IMR-90 (cell line): ENCODE measurements at regions not wholly inside any gene's neighbourhood (a gene's known extent, or its start where the extent isn't known, plus 50 kb on each side); places are given as distances from the start of the nearest gene placed in this dataset.

Experiments
- ATAC-seq: fragments of 200-7000 bp; cut with Tn5 transposase; 2 replicates; pipeline ENCODE4 v1.9.1; 2020; ENCODE audit warnings: low read depth, mild to moderate bottlenecking, moderate library complexity
- BruUV-seq: library from RNA; stranded (reverse); fragments of 400-500 nt; replicated peaks from 2 replicates; lab custom pipeline; 2021; lab: Mats Ljungman, UMichigan
- CTCF ChIA-PET: fragments of 300-600 bp; formaldehyde crosslinking; extraction: SDS; loops from one replicate; lab custom pipeline; 2021; ENCODE audit warnings: antibody characterized with exemption; lab: Yijun Ruan, JAX
- POLR2A ChIA-PET: fragments of 300-600 bp; sonication (Branson Sonifier 250); formaldehyde crosslinking; loops from one replicate; lab custom pipeline; 2022; ENCODE audit warnings: antibody characterized with exemption; ENCODE audit not compliant: unreplicated experiment; lab: Charles Lee
- DNase-seq: peaks from one replicate; pipeline ENCODE4 v3.0.0; 2013
- H2AFZ ChIP-seq: replicated peaks from 2 replicates; pipeline ENCODE3; 2013; ENCODE audit warnings: low read length, mild to moderate bottlenecking; ENCODE audit not compliant: poor library complexity
- H2AK5ac ChIP-seq: 2 replicates; pipeline ENCODE4 v1.6.1; 2013; ENCODE audit warnings: low read depth, low read length, inconsistent platforms
- H2AK9ac ChIP-seq: replicated peaks from 2 replicates; pipeline ENCODE3; 2013; ENCODE audit warnings: mild to moderate bottlenecking, low read depth, low read length, moderate library complexity; ENCODE audit not compliant: poor library complexity
- H2BK120ac ChIP-seq: 2 replicates; pipeline ENCODE4 v1.6.1; 2013; ENCODE audit warnings: low read depth, low read length, inconsistent platforms
- H2BK15ac ChIP-seq: 3 replicates; pipeline ENCODE4 v1.6.1; 2013; ENCODE audit warnings: low read depth, low read length, inconsistent platforms
- H2BK20ac ChIP-seq: 2 replicates; pipeline ENCODE4 v1.6.1; 2013; ENCODE audit warnings: low read depth, mild to moderate bottlenecking, inconsistent platforms, low read length, moderate library complexity
- H2BK5ac ChIP-seq: 2 replicates; pipeline ENCODE4 v1.6.1; 2013; ENCODE audit warnings: mild to moderate bottlenecking, low read depth, low read length, inconsistent platforms; ENCODE audit not compliant: poor library complexity, severe bottlenecking
- H3K14ac ChIP-seq: replicated peaks from 2 replicates; pipeline ENCODE4 v1.6.1; 2013; ENCODE audit warnings: low read depth, low read length, inconsistent platforms
- H3K18ac ChIP-seq: 2 replicates; pipeline ENCODE4 v1.6.1; 2013; ENCODE audit warnings: low read depth, low read length, control low read depth
- H3K23ac ChIP-seq: 2 replicates; pipeline ENCODE4 v1.6.1; 2013; ENCODE audit warnings: low read depth, low read length, inconsistent platforms
- H3K27ac ChIP-seq: 2 replicates; pipeline ENCODE4 v1.5.1; 2013; ENCODE audit warnings: mild to moderate bottlenecking, control low read depth, low read length; ENCODE audit not compliant: insufficient read depth
- H3K27me3 ChIP-seq: 2 replicates; pipeline ENCODE4 v1.6.1; 2013; ENCODE audit warnings: low read length; ENCODE audit not compliant: control insufficient read depth, insufficient read depth
- H3K36me3 ChIP-seq: 2 replicates; pipeline ENCODE4 v1.6.1; 2013; ENCODE audit warnings: low read length, mixed read lengths; ENCODE audit not compliant: control insufficient read depth, insufficient read depth
- H3K4ac ChIP-seq: 2 replicates; pipeline ENCODE4 v1.6.1; 2013; ENCODE audit warnings: low read depth, low read length, inconsistent platforms
- H3K4me1 ChIP-seq: 2 replicates; pipeline ENCODE4 v1.6.1; 2013; ENCODE audit warnings: low read length, mixed read lengths; ENCODE audit not compliant: control insufficient read depth, insufficient read depth
- H3K4me2 ChIP-seq: 2 replicates; pipeline ENCODE4 v1.6.1; 2013; ENCODE audit warnings: low read depth, mild to moderate bottlenecking, control low read depth, low read length, moderate library complexity
- H3K4me3 ChIP-seq: 2 replicates; pipeline ENCODE4 v1.5.1; 2013; ENCODE audit warnings: low read depth, mild to moderate bottlenecking, control low read depth, low read length, moderate library complexity; ENCODE audit not compliant: insufficient read depth
- H3K56ac ChIP-seq: 2 replicates; pipeline ENCODE4 v1.6.1; 2013; ENCODE audit warnings: low read length, inconsistent platforms; ENCODE audit not compliant: insufficient read depth; ENCODE audit errors: extremely low read depth
- H3K79me1 ChIP-seq, 2 experiments: 2 replicates each; pipeline ENCODE4 v1.6.1; 2013; ENCODE audit warnings: low read length in 2 of 2, inconsistent platforms in 1 of 2, low read depth in 1 of 2
- H3K9ac ChIP-seq: 2 replicates; pipeline ENCODE4 v1.6.1; 2013; ENCODE audit warnings: low read depth, low read length, control low read depth
- H3K9me1 ChIP-seq: 2 replicates; pipeline ENCODE4 v1.6.1; 2013; ENCODE audit warnings: low read length, inconsistent platforms; ENCODE audit not compliant: insufficient read depth
- H3K9me3 ChIP-seq: 2 replicates; pipeline ENCODE4 v1.6.1; 2013; ENCODE audit warnings: low read length; ENCODE audit not compliant: control insufficient read depth, insufficient read depth
- H4K20me1 ChIP-seq: 2 replicates; pipeline ENCODE4 v1.6.1; 2013; ENCODE audit warnings: low read length, inconsistent platforms; ENCODE audit not compliant: insufficient read depth
- H4K5ac ChIP-seq: 2 replicates; pipeline ENCODE4 v1.6.1; 2013; ENCODE audit warnings: mild to moderate bottlenecking, low read depth, low read length, control low read depth
- H4K8ac ChIP-seq, 2 experiments: 2 replicates each; pipeline ENCODE4 v1.6.1; 2013; ENCODE audit warnings: low read depth in 2 of 2, low read length in 2 of 2, control low read depth in 1 of 2, inconsistent platforms in 1 of 2
- H4K91ac ChIP-seq: 2 replicates; pipeline ENCODE4 v1.6.1; 2013; ENCODE audit warnings: low read depth, low read length, inconsistent platforms; ENCODE audit not compliant: insufficient read depth
- BHLHE40 ChIP-seq: fragments of 150-350 bp; IDR thresholded peaks from 2 replicates; pipeline ENCODE4 v1.6.1; 2016; ENCODE audit warnings: mild to moderate bottlenecking, low read depth, low read length
- CEBPB ChIP-seq: IDR thresholded peaks from 2 replicates; pipeline ENCODE4 v1.6.1; 2012; ENCODE audit warnings: low read depth, low read length, improper control_type of control experiment
- CHD1 ChIP-seq: IDR thresholded peaks from 2 replicates; pipeline ENCODE4 v1.6.1; 2012; ENCODE audit warnings: low read depth, low read length, improper control_type of control experiment
- CTCF ChIP-seq: conservative IDR thresholded peaks from 2 replicates; pipeline ENCODE4 v1.5.1; 2012; ENCODE audit warnings: mild to moderate bottlenecking, low read depth, low read length, improper control_type of control experiment
- MAFK ChIP-seq: IDR thresholded peaks from 2 replicates; pipeline ENCODE4 v1.6.1; 2012; ENCODE audit warnings: low read depth, low read length, improper control_type of control experiment
- MAZ ChIP-seq: IDR thresholded peaks from 2 replicates; pipeline ENCODE4 v1.6.1; 2012; ENCODE audit warnings: low read depth, mild to moderate bottlenecking, low read length, improper control_type of control experiment, moderate library complexity, borderline replicate concordance
- POLR2A ChIP-seq: IDR thresholded peaks from 2 replicates; pipeline ENCODE4 v1.6.1; 2012; ENCODE audit warnings: mild to moderate bottlenecking, low read depth, low read length
- RAD21 ChIP-seq: IDR thresholded peaks from 2 replicates; pipeline ENCODE4 v1.6.1; 2012; ENCODE audit warnings: low read length, improper control_type of control experiment
- RCOR1 ChIP-seq: IDR thresholded peaks from 2 replicates; pipeline ENCODE4 v1.6.1; 2012; ENCODE audit warnings: mild to moderate bottlenecking, low read length, improper control_type of control experiment; ENCODE audit not compliant: insufficient replicate concordance
- RFX5 ChIP-seq: IDR thresholded peaks from 2 replicates; pipeline ENCODE4 v1.8.0; 2012; ENCODE audit warnings: low read depth, mild to moderate bottlenecking, low read length, moderate library complexity
- SMC3 ChIP-seq: fragments of 150-350 bp; IDR thresholded peaks from 2 replicates; pipeline ENCODE4 v1.6.1; 2016; ENCODE audit warnings: low read depth, mild to moderate bottlenecking, antibody characterized with exemption, low read length, moderate library complexity
- WGBS, 2 experiments: methylation state at CpG; one replicate each; pipeline versions ENCODE4 v1.1.5 to v1.1.7; 2013; ENCODE audit warnings: missing lambda C conversion rate in 2 of 2; ENCODE audit not compliant: insufficient read length in 1 of 2; ENCODE audit errors: extremely low coverage in 2 of 2; 5-methylcytosine and 5-hydroxymethylcytosine counted together
- dilution Hi-C: fragments of 300-500 bp; cut with HindIII; formaldehyde crosslinking; loops from one replicate; pipeline ENCODE4 v1.14.3; 2018; ENCODE audit warnings: low sequenced_read_pairs; ENCODE audit not compliant: unreplicated experiment
- in situ Hi-C: fragments of 300-500 bp; cut with MboI; formaldehyde crosslinking; loops from 3 replicates; pipeline ENCODE4 v1.14.3; 2019; ENCODE audit warnings: low sequenced_read_pairs, inconsistent platforms, mixed read lengths
- intact Hi-C: fragments of 100-400 bp; cut with micrococcal nuclease; formaldehyde crosslinking; loops from 2 replicates; pipeline ENCODE4 v1.10.0; 2022
- TF ChIP-seq, protein P1 (sequence below): fragments of 150-350 bp; IDR thresholded peaks from 2 replicates; pipeline ENCODE4 v1.6.1; 2017; ENCODE audit warnings: mild to moderate bottlenecking, antibody characterized with exemption, low read length, low read depth
- TF ChIP-seq, protein P2 (sequence below): fragments of 150-350 bp; IDR thresholded peaks from 2 replicates; pipeline ENCODE4 v1.6.1; 2016; ENCODE audit warnings: low read depth, mild to moderate bottlenecking, low read length, moderate library complexity, borderline replicate concordance

DNA sequence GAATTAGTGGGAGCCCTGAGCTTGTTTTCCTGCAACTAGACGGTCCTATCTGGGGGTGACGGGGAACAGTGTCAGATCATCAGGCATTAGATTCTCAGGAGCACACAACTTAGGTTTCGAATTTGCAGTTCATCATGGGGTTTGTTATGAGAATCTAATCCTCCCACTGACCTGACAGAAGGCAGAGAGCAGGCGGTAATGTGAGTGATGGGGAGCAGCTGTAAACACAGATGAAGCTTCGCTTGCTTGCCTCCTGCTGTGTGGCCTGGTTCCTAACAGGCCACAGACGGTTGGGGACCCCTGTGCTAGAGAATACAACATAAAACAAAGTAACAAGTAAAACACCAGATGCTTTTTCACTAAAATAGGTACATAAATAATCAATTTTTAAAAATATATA, 86.2 kb upstream of the BLTP1 start:
- POLR2A ChIA-PET: no interaction called here
- ATAC-seq: no peak

More for the DNA sequence above, 86.2 kb upstream of the BLTP1 start:
- DNase-seq: no peak
- no peak overlapping the region for H3K56ac ChIP-seq
- H2BK120ac ChIP-seq: no peak overlapping the region
- H2AK5ac ChIP-seq: no peak overlapping the region
- TF ChIP-seq RCOR1: no peak
- TF ChIP-seq BHLHE40: no peak
- TF ChIP-seq CHD1: no peak
- no peak for TF ChIP-seq MAZ
- TF ChIP-seq, protein P1, sequence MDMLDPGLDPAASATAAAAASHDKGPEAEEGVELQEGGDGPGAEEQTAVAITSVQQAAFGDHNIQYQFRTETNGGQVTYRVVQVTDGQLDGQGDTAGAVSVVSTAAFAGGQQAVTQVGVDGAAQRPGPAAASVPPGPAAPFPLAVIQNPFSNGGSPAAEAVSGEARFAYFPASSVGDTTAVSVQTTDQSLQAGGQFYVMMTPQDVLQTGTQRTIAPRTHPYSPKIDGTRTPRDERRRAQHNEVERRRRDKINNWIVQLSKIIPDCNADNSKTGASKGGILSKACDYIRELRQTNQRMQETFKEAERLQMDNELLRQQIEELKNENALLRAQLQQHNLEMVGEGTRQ: no peak
- TF ChIP-seq RFX5: no peak
- no peak for TF ChIP-seq SMC3
- TF ChIP-seq CEBPB: no peak
- TF ChIP-seq RAD21: no peak
- no peak for TF ChIP-seq CTCF
- no peak for TF ChIP-seq MAFK
- TF ChIP-seq, protein P2, sequence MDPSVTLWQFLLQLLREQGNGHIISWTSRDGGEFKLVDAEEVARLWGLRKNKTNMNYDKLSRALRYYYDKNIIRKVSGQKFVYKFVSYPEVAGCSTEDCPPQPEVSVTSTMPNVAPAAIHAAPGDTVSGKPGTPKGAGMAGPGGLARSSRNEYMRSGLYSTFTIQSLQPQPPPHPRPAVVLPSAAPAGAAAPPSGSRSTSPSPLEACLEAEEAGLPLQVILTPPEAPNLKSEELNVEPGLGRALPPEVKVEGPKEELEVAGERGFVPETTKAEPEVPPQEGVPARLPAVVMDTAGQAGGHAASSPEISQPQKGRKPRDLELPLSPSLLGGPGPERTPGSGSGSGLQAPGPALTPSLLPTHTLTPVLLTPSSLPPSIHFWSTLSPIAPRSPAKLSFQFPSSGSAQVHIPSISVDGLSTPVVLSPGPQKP: no peak
- TF ChIP-seq POLR2A: no peak
- H3K9me3 ChIP-seq: no peaks in the 10 kb centered on the region
- H2AFZ ChIP-seq: no peak overlapping the region
- H3K36me3 ChIP-seq: no peaks in the 10 kb centered on the region
- dilution Hi-C loops: no loop called here
- H3K9me1 ChIP-seq: no peaks in the 10 kb centered on the region; the same call in 1 of the 2 replicates
- no peak overlapping the region for H3K9ac ChIP-seq
- H2AK9ac ChIP-seq: no peak overlapping the region
- CTCF ChIA-PET: no interaction called here
- in situ Hi-C loops: no loop called here
- H3K14ac ChIP-seq: no peak overlapping the region
- H3K79me1 ChIP-seq: no peaks in the 10 kb centered on the region
- H4K5ac ChIP-seq: no peak overlapping the region
- H2BK15ac ChIP-seq: no peak overlapping the region
- H3K18ac ChIP-seq: no peak overlapping the region
- WGBS, 2 experiments: no CpG with 5 or more reads among the region's 6 CpGs
- no peak overlapping the region for H4K8ac ChIP-seq
- intact Hi-C loops: no loop called here
- no peak overlapping the region for H3K4ac ChIP-seq
- H3K23ac ChIP-seq: no peak overlapping the region
- no TSS peak for BruUV-seq
- H3K4me2 ChIP-seq: no peak overlapping the region
- H3K4me3 ChIP-seq: no peak overlapping the region
- no peaks in the 10 kb centered on the region for H4K20me1 ChIP-seq
- H2BK5ac ChIP-seq: no peak overlapping the region
- H3K27ac ChIP-seq: no peak overlapping the region
- H3K4me1 ChIP-seq: no peaks in the 10 kb centered on the region
- no peaks in the 10 kb centered on the region for H3K27me3 ChIP-seq
- H2BK20ac ChIP-seq: no peak overlapping the region
- no peak overlapping the region for H4K91ac ChIP-seq
